ENCODE measurements at regions not wholly inside any gene's neighbourhood (a gene's known extent, or its start where the extent isn't known, plus 50 kb on each side); places are given as distances from the start of the nearest gene placed in this dataset.

DNA sequence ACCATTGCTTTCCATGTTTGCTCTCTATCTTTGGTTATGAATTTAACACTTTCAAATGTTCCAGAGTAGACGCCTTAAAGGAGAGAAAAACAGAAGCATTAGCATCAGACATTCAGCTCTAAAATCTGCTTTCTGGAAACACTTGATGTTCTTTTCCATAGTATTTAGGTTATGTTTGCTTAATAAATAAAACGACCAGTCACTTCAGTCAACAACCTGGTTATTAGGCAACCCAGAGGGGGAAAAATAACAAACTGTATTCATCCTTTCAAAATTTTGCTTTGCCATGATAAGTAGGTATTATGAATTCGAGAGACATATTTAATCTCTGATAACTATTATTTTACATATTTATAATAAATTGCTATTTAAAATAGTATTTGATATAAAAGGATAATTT lies 1044.7 kb downstream of the CDH9 start:
- TF ChIP-seq, protein P1, sequence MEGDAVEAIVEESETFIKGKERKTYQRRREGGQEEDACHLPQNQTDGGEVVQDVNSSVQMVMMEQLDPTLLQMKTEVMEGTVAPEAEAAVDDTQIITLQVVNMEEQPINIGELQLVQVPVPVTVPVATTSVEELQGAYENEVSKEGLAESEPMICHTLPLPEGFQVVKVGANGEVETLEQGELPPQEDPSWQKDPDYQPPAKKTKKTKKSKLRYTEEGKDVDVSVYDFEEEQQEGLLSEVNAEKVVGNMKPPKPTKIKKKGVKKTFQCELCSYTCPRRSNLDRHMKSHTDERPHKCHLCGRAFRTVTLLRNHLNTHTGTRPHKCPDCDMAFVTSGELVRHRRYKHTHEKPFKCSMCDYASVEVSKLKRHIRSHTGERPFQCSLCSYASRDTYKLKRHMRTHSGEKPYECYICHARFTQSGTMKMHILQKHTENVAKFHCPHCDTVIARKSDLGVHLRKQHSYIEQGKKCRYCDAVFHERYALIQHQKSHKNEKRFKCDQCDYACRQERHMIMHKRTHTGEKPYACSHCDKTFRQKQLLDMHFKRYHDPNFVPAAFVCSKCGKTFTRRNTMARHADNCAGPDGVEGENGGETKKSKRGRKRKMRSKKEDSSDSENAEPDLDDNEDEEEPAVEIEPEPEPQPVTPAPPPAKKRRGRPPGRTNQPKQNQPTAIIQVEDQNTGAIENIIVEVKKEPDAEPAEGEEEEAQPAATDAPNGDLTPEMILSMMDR (IDR thresholded peaks at IDR 0.05) = no peak
- TF ChIP-seq POLR2AphosphoS5 (IDR thresholded peaks at IDR 0.05; ENCODE audit: low read depth, low read length) (no peak), SIN3A (IDR thresholded peaks at IDR 0.05; ENCODE audit: borderline replicate concordance, insufficient read depth, low read depth, low read length) (no peak), TCF7L2 (IDR thresholded peaks at IDR 0.05; ENCODE audit: low read depth, low read length) (no peak)
- TF ChIP-seq, protein P2, sequence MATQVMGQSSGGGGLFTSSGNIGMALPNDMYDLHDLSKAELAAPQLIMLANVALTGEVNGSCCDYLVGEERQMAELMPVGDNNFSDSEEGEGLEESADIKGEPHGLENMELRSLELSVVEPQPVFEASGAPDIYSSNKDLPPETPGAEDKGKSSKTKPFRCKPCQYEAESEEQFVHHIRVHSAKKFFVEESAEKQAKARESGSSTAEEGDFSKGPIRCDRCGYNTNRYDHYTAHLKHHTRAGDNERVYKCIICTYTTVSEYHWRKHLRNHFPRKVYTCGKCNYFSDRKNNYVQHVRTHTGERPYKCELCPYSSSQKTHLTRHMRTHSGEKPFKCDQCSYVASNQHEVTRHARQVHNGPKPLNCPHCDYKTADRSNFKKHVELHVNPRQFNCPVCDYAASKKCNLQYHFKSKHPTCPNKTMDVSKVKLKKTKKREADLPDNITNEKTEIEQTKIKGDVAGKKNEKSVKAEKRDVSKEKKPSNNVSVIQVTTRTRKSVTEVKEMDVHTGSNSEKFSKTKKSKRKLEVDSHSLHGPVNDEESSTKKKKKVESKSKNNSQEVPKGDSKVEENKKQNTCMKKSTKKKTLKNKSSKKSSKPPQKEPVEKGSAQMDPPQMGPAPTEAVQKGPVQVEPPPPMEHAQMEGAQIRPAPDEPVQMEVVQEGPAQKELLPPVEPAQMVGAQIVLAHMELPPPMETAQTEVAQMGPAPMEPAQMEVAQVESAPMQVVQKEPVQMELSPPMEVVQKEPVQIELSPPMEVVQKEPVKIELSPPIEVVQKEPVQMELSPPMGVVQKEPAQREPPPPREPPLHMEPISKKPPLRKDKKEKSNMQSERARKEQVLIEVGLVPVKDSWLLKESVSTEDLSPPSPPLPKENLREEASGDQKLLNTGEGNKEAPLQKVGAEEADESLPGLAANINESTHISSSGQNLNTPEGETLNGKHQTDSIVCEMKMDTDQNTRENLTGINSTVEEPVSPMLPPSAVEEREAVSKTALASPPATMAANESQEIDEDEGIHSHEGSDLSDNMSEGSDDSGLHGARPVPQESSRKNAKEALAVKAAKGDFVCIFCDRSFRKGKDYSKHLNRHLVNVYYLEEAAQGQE (IDR thresholded peaks at IDR 0.05; ENCODE audit: insufficient read depth in 1 of 2, low read depth in 2 of 2, low read length in 1 of 2) = no peak
